RWPE2 (cell line): ENCODE measurements at regions not wholly inside any gene's neighbourhood (a gene's known extent, or its start where the extent isn't known, plus 50 kb on each side); places are given as distances from the start of the nearest gene placed in this dataset.

Experiments used
- ATAC-seq: fragments of 200-7000 bp; cut with Tn5 transposase; 3 replicates; pipeline ENCODE4 v1.9.1; 2021; ENCODE audit warnings: low read depth
- DNase-seq: peaks from one replicate; pipeline ENCODE4 v3.0.0-alpha.2; 2020; ENCODE audit warnings: low spot score
- H3K27ac ChIP-seq: fragments of 450-650 bp; 2 replicates; pipeline ENCODE4 v1.5.1; 2017; ENCODE audit warnings: mild to moderate bottlenecking; ENCODE audit not compliant: poor library complexity, severe bottlenecking
- H3K27me3 ChIP-seq: fragments of 250-450 bp; sonication (Bioruptor Pico); 2 replicates; pipeline ENCODE4 v1.5.1; 2021; ENCODE audit warnings: mild to moderate bottlenecking, moderate library complexity; ENCODE audit not compliant: insufficient read depth, poor library complexity, severe bottlenecking
- H3K36me3 ChIP-seq: fragments of 250-450 bp; sonication (Bioruptor Pico); 2 replicates; pipeline ENCODE4 v1.5.1; 2020; ENCODE audit warnings: low read depth, mild to moderate bottlenecking, moderate library complexity
- H3K4me1 ChIP-seq: fragments of 250-450 bp; sonication (Bioruptor Pico); 2 replicates; pipeline ENCODE4 v1.5.1; 2021; ENCODE audit warnings: mild to moderate bottlenecking, moderate library complexity; ENCODE audit not compliant: insufficient read depth, poor library complexity, severe bottlenecking
- H3K4me3 ChIP-seq: fragments of 250-450 bp; sonication (Bioruptor Pico); 2 replicates; pipeline ENCODE4 v1.5.1; 2021; ENCODE audit warnings: mild to moderate bottlenecking, moderate library complexity; ENCODE audit not compliant: severe bottlenecking
- H3K9me3 ChIP-seq: fragments of 250-450 bp; sonication (Bioruptor Pico); 2 replicates; pipeline ENCODE4 v1.5.1; 2021; ENCODE audit warnings: mild to moderate bottlenecking, moderate library complexity; ENCODE audit not compliant: severe bottlenecking
- CTCF ChIP-seq: fragments of 450-650 bp; IDR thresholded peaks from one replicate; pipeline ENCODE4 v1.5.1; 2017; ENCODE audit warnings: mild to moderate bottlenecking, moderate library complexity; ENCODE audit not compliant: poor library complexity, severe bottlenecking

- ATAC-seq: no peak
- Histone ChIP-seq H3K27ac (no peak overlapping the region), H3K27me3 (no peaks in the 10 kb centered on the region), H3K9me3 (no peaks in the 10 kb centered on the region), H3K4me3 (no peak overlapping the region), H3K36me3 (no peaks in the 10 kb centered on the region), H3K4me1 (no peaks in the 10 kb centered on the region)
- TF ChIP-seq CTCF: no peak
- no peak for DNase-seq
Measured at GRCh38 chr4:10295301-10295700, 161.9 kb downstream of the ZNF518B start.

GRCh38 chr4:10289538-10289906, 167.7 kb downstream of the ZNF518B start:
- H3K27me3 ChIP-seq: no peaks in the 10 kb centered on the region
- DNase-seq (no peak), ATAC-seq (no peak)
- no peak overlapping the region for H3K4me3 ChIP-seq
- no peaks in the 10 kb centered on the region for H3K9me3 ChIP-seq
- H3K27ac ChIP-seq: peak overlapping the region; percentile 59
- peaks cover 22% of the 10 kb centered on the region for H3K4me1 ChIP-seq
- H3K36me3 ChIP-seq: no peaks in the 10 kb centered on the region
- no peak for TF ChIP-seq CTCF

GRCh38 chr4:10288830-10289537, 168.2 kb downstream of the ZNF518B start:
- H3K4me3 ChIP-seq: no peak overlapping the region
- peaks cover 27% of the 10 kb centered on the region for H3K4me1 ChIP-seq
- TF ChIP-seq CTCF: no peak
- H3K36me3 ChIP-seq: no peaks in the 10 kb centered on the region
- no peaks in the 10 kb centered on the region for H3K27me3 ChIP-seq
- ATAC-seq (peak; percentile 68), DNase-seq (no peak)
- peak overlapping the region; percentile 59 for H3K27ac ChIP-seq
- H3K9me3 ChIP-seq: no peaks in the 10 kb centered on the region

GRCh38 chr4:10285028-10285427, 168.4 kb upstream of the WDR1 start:
- peak overlapping the region; percentile 89 for H3K27ac ChIP-seq
- DNase-seq: no peak
- no peak overlapping the region for H3K4me3 ChIP-seq
- no peaks in the 10 kb centered on the region for H3K27me3 ChIP-seq
- H3K9me3 ChIP-seq: no peaks in the 10 kb centered on the region
- TF ChIP-seq CTCF: no peak
- peaks cover 54% of the 10 kb centered on the region for H3K4me1 ChIP-seq
- no peaks in the 10 kb centered on the region for H3K36me3 ChIP-seq
- ATAC-seq: peak; percentile 17; the same call in 2 of the 3 replicates

GRCh38 chr4:10283761-10284160, 167.2 kb upstream of the WDR1 start:
- Histone ChIP-seq H3K4me3 (no peak overlapping the region), H3K27me3 (no peaks in the 10 kb centered on the region), H3K9me3 (no peaks in the 10 kb centered on the region), H3K27ac (peak overlapping the region; percentile 89), H3K4me1 (peaks cover 47% of the 10 kb centered on the region), H3K36me3 (no peaks in the 10 kb centered on the region)
- DNase-seq (no peak), ATAC-seq (peak; percentile 84)
- TF ChIP-seq CTCF: no peak
